Hepatocyte (in vitro differentiated cells): ENCODE measurements at regions not wholly inside any gene's neighbourhood (a gene's known extent, or its start where the extent isn't known, plus 50 kb on each side); places are given as distances from the start of the nearest gene placed in this dataset.

Experiments
- DNase-seq: peaks from one replicate; pipeline ENCODE4 v3.0.0-alpha.2; 2016; ENCODE audit warnings: low spot score
- H2AFZ ChIP-seq: fragments of 200-600 bp; sonication (generic); 2 replicates; pipeline ENCODE4 v1.6.0; 2016; ENCODE audit warnings: antibody characterized with exemption, mild to moderate bottlenecking
- H3K27ac ChIP-seq: fragments of 200-600 bp; sonication (generic); 2 replicates; pipeline ENCODE4 v1.5.1; 2016; ENCODE audit warnings: mild to moderate bottlenecking
- H3K27me3 ChIP-seq: fragments of 200-600 bp; sonication (generic); 2 replicates; pipeline ENCODE4 v1.6.1; 2016
- H3K36me3 ChIP-seq: fragments of 200-600 bp; sonication (generic); replicated peaks from 2 replicates; pipeline ENCODE4 v1.5.1; 2016; ENCODE audit warnings: low read depth; ENCODE audit not compliant: insufficient read depth
- H3K4me1 ChIP-seq: fragments of 200-600 bp; sonication (generic); 2 replicates; pipeline ENCODE4 v1.5.1; 2016; ENCODE audit warnings: mild to moderate bottlenecking, moderate library complexity; ENCODE audit not compliant: insufficient read depth
- H3K4me2 ChIP-seq: fragments of 200-600 bp; sonication (generic); 2 replicates; pipeline ENCODE4 v1.6.0; 2016
- H3K4me3 ChIP-seq: fragments of 200-600 bp; sonication (generic); 2 replicates; pipeline ENCODE4 v1.5.1; 2016; ENCODE audit warnings: mild to moderate bottlenecking
- H3K79me2 ChIP-seq: fragments of 200-600 bp; sonication (generic); 2 replicates; pipeline ENCODE4 v1.6.0; 2017; ENCODE audit warnings: mild to moderate bottlenecking
- H3K9me2 ChIP-seq: fragments of 200-600 bp; sonication (generic); replicated peaks from 2 replicates; pipeline ENCODE4 v1.6.0; 2017; ENCODE audit warnings: mild to moderate bottlenecking; ENCODE audit not compliant: insufficient read depth
- H3K9me3 ChIP-seq: fragments of 200-600 bp; sonication (generic); 2 replicates; pipeline ENCODE4 v1.5.1; 2016; ENCODE audit warnings: low read depth, mild to moderate bottlenecking
- H4K20me1 ChIP-seq: fragments of 200-600 bp; sonication (generic); 2 replicates; pipeline ENCODE4 v1.6.0; 2016; ENCODE audit warnings: mild to moderate bottlenecking; ENCODE audit not compliant: insufficient read depth, poor library complexity, severe bottlenecking
- CTCF ChIP-seq: fragments of 200-600 bp; sonication (generic); IDR thresholded peaks from 2 replicates; pipeline ENCODE4 v1.5.1; 2016; ENCODE audit warnings: antibody characterized with exemption, mild to moderate bottlenecking; ENCODE audit not compliant: poor library complexity
- EZH2 ChIP-seq: fragments of 200-600 bp; sonication (generic); IDR thresholded peaks from 2 replicates; pipeline ENCODE4 v1.6.1; 2016; ENCODE audit warnings: antibody characterized with exemption, mild to moderate bottlenecking, borderline replicate concordance
- EZH2phosphoT487 ChIP-seq: fragments of 200-600 bp; sonication (generic); IDR thresholded peaks from one replicate; pipeline ENCODE4 v1.6.1; 2018; ENCODE audit warnings: antibody characterized with exemption, mild to moderate bottlenecking, low read depth, moderate library complexity; ENCODE audit not compliant: unreplicated experiment, severe bottlenecking
- whole genome bisulfite sequencing: methylation state at CpG from one replicate; pipeline ENCODE4 v1.1.6; 2016; ENCODE audit warnings: low lambda C conversion rate; ENCODE audit errors: missing lambda C conversion rate; 5-methylcytosine and 5-hydroxymethylcytosine counted together

DNA sequence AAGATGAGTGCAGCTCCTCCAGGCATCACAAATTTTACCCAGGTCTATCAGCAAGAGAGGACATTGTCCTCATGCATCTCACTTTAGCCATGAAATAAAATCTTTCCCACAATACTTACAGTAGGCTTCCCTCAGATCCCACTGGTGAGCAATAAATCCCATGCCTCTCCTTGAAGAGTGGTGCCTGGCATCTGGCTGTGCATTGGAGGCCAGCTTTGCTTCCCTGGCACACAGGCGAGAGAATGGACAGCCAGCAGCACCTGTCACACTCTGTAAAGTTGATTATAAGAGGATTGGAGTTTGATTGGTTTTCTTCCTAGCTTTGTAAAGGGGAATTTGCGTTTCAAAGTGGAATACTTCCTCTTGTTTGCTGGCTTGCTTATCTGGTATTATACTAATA is 1153.9 kb downstream of the AACS start:
- no peaks in the 10 kb centered on the region for H3K9me2 ChIP-seq
- H3K36me3 ChIP-seq = no peaks in the 10 kb centered on the region
- H3K9me3 ChIP-seq = no peaks in the 10 kb centered on the region
- H3K4me1 ChIP-seq = no peaks in the 10 kb centered on the region
- no peak for TF ChIP-seq CTCF
- TF ChIP-seq EZH2phosphoT487 = no peak
- no peak for TF ChIP-seq EZH2
- no peak overlapping the region for H2AFZ ChIP-seq
- no peak overlapping the region for H3K4me3 ChIP-seq
- H4K20me1 ChIP-seq = no peaks in the 10 kb centered on the region
- H3K27ac ChIP-seq = no peak overlapping the region
- 80% methylated on average over 2 of the region's 2 CpGs for WGBS
- H3K4me2 ChIP-seq = no peak overlapping the region
- no peaks in the 10 kb centered on the region for H3K27me3 ChIP-seq
- no peaks in the 10 kb centered on the region for H3K79me2 ChIP-seq
- no peak for DNase-seq

GRCh38 chr12:126219654-126220279 is 1154.5 kb downstream of the AACS start:
- Histone ChIP-seq H3K36me3 (no peaks in the 10 kb centered on the region), H3K27me3 (no peaks in the 10 kb centered on the region), H2AFZ (no peak overlapping the region), H3K9me2 (no peaks in the 10 kb centered on the region), H3K9me3 (no peaks in the 10 kb centered on the region), H3K4me2 (no peak overlapping the region), H3K79me2 (no peaks in the 10 kb centered on the region), H3K4me1 (no peaks in the 10 kb centered on the region), H4K20me1 (no peaks in the 10 kb centered on the region), H3K27ac (no peak overlapping the region), H3K4me3 (no peak overlapping the region)
- no peak for TF ChIP-seq CTCF
- no peak for TF ChIP-seq EZH2
- TF ChIP-seq EZH2phosphoT487 = no peak
- WGBS = 85% methylated on average over 6 of the region's 6 CpGs
- no peak for DNase-seq

- Histone ChIP-seq H3K27me3 (no peaks in the 10 kb centered on the region), H4K20me1 (no peaks in the 10 kb centered on the region), H3K9me2 (no peaks in the 10 kb centered on the region), H3K27ac (no peak overlapping the region), H3K9me3 (no peaks in the 10 kb centered on the region), H3K4me2 (no peak overlapping the region), H3K79me2 (no peaks in the 10 kb centered on the region), H3K4me3 (no peak overlapping the region), H3K4me1 (no peaks in the 10 kb centered on the region), H2AFZ (no peak overlapping the region), H3K36me3 (no peaks in the 10 kb centered on the region)
- WGBS = 91% methylated on average over 3 of the region's 3 CpGs
- TF ChIP-seq EZH2phosphoT487 (no peak), CTCF (no peak), EZH2 (no peak)
- no peak for DNase-seq
Observed at GRCh38 chr12:126224032-126224431, 1158.8 kb downstream of the AACS start.

- no peak overlapping the region for H3K27ac ChIP-seq
- no peak for DNase-seq
- WGBS = 94% methylated on average over 2 of the region's 2 CpGs
- H3K9me2 ChIP-seq = no peaks in the 10 kb centered on the region
- no peaks in the 10 kb centered on the region for H3K9me3 ChIP-seq
- no peaks in the 10 kb centered on the region for H3K27me3 ChIP-seq
- H3K4me3 ChIP-seq = no peak overlapping the region
- no peaks in the 10 kb centered on the region for H3K79me2 ChIP-seq
- H3K4me1 ChIP-seq = no peaks in the 10 kb centered on the region
- H3K36me3 ChIP-seq = no peaks in the 10 kb centered on the region
- TF ChIP-seq EZH2phosphoT487 (no peak), EZH2 (no peak), CTCF (no peak)
- no peaks in the 10 kb centered on the region for H4K20me1 ChIP-seq
- no peak overlapping the region for H2AFZ ChIP-seq
- H3K4me2 ChIP-seq = no peak overlapping the region
Observed at GRCh38 chr12:126228936-126229335, 1163.7 kb downstream of the AACS start.
